GM19328 (cell line): ENCODE measurements at regions not wholly inside any gene's neighbourhood (a gene's known extent, or its start where the extent isn't known, plus 50 kb on each side); places are given as distances from the start of the nearest gene placed in this dataset.

ENCODE experiments used
- ATAC-seq: cut with Tn5 transposase; IDR thresholded peaks from one replicate; pipeline ENCODE4 v1.9.1; 2021; ENCODE audit warnings: mild to moderate bottlenecking, moderate library complexity; ENCODE audit not compliant: unreplicated experiment

- no peak for ATAC-seq
Observed at GRCh38 chr18:47602273-47602897, 328.1 kb downstream of the SMAD2 start.

GRCh38 chr18:47601581-47602272 lies 328.7 kb downstream of the SMAD2 start:
- ATAC-seq: no peak

DNA sequence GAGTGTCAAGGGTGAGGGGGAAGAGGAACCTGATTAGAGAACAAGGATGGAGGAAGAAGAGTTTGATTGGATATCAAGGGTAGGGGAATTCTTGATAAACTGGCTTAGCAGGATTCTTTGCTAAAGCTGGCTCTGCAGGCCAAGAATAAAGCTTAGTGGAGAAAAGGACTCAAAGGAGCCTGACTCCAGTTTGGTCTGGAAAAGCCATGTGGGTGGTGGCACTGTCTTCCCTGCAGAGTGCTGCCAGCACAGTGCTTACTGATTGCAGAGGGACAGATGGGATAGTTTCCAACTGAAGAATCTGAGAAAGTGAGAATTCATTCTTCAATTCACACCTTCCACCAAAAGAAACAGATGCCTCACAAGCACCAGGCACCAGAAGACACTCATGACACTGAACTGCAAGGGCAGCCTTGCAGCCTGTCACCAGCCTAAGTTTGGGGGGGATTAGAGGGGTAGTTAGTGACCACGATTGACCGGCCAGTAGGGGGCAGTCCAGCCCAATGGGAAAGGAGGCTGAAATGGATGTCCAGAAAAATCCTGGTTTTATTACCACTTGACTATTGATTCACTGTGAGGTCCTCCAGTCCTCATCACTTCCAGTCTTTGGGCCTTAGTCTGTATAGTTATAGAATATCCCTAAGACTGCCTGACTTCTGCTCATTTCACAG lies 334.5 kb downstream of the SMAD2 start:
- no peak for ATAC-seq

DNA sequence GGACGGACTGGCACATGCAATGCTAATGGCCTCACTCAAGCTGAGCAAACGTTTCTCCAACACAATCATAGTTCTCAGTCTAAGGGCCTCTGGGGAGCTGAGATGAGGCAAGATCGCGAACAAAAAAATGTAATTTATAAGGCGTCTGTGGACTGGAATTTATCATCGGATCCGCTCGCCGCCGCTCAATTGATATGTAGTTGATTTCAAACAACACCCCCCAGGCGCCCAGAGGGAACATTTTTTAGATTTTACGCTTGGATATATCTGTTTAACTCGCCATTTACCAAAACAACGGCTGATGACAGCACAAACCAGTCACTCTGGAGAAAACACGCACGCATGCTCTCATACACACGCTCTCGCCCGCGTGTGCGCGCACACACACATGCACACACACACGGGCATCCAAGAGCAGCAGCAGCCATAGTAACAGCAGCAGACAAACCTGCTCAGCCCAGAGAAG lies 335.8 kb downstream of the SMAD2 start:
- ATAC-seq: no peak

DNA sequence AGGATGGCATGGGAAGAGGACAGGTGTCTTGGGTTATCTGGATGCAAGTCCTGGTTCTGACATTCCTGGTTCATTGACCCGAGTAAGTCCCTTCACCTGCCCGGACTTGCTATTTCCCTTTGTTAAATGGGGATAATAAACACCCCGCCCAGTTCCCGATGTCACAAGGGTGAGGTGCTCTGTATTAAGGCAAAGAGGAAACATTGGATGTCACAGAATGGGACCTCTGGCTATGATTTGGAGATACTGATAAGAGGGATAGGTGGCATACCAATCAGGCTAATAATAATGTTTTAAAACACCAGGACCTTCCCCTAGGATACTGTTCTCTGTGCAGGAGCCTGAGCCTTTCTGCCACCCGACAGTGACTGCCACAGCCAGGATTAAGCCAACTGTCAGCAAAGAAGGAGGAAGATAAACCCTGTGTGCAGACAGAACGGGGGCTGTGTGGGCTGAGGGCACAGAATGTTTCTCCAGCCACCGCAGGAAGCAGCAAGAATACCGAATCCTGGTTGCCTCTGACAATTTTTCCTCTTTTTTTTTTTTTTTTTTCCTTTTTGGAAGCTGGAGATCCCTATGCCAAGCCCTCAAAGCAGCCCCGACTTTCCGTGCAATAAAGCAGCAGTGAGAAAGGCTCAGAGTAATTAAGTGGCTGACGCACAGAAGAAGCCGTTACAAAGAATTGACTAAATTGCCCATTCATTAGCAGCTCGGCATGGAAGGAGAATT lies 336.6 kb downstream of the SMAD2 start:
- ATAC-seq: no peak

DNA sequence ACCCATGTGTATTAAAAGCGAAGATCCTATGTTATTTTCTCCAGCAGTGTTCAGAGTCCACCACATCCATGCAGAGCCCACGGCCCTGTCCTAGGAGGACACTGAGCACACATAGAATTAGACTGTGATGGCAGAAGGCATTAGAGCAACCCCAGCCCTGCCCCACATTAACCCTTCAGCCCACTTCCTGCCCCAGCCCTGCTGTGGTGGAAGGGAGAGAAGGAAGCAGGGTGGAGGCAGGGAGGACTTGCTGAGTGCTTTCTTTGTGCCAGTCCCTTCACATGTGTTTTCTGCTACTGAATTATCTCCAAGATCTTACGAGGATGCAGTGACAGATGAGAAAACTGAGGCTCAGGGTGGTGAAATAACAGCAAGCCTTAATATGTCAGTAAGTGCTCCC lies 339.0 kb downstream of the SMAD2 start:
- ATAC-seq: no peak

DNA sequence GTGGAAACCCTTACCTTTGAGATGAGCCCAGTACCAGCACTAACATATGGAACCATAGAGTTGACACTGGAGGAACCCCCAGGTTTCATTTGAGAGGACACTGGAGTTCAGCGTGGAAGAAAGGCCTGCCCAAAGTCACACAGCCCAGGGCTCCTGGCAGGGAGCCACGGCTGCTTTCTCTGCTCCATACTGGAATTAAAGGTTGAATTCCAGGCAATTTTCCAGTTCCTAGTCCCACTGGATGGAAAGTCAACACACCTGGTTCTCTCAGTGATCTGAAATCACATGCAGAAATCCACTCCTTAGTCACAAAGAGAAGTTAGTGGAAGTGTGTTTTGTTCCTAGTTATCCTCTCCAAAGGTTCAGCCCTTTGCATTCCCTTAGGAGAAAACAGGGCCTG lies 336.1 kb upstream of the SKOR2 start:
- no peak for ATAC-seq

- no peak for ATAC-seq
Observed at GRCh38 chr18:47586418-47587070, 335.1 kb upstream of the SKOR2 start.

GRCh38 chr18:47585914-47586313 lies 334.5 kb upstream of the SKOR2 start:
- ATAC-seq: no peak

DNA sequence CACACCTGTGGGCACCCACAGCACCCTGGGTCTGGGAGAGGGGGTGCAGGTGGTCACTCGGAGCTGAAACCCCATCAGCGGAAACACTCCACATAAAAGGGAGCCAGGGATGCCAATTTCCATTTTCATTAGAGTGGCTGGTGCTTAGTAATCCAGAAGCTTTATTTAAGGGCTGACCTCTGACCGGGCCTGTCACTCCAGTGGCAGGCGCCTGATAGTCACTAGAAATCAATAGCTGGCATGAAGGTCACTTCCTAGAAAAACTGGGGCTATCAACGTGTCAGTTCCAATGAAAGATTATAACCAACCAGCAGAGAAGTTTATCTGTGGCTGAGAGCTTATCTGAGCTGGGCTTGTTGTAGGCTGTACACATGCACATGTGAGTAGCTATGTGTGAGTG lies 333.7 kb upstream of the SKOR2 start:
- ATAC-seq: no peak

- ATAC-seq: no peak
Observed at GRCh38 chr18:47582093-47582492, 330.6 kb upstream of the SKOR2 start.

DNA sequence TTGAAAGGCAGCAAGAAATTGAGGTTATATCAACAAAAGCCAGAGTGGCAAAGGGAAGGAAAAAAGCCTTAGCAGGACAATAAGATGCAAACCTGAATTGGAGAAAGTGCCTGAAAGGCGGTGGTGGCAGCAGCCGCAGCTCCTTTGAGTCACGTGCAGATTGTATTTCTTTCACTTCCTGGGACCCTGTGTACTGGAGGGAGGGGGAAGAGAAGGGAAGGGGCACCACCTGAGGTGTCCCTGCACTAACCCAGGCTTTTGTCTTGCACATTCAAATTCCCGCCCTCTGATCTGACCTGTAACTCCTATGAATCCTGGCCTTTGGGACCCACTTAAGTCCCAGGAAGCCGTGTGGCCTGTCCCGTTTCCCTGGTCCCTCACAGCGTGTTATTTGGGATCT lies 326.1 kb upstream of the SKOR2 start:
- no peak for ATAC-seq

DNA sequence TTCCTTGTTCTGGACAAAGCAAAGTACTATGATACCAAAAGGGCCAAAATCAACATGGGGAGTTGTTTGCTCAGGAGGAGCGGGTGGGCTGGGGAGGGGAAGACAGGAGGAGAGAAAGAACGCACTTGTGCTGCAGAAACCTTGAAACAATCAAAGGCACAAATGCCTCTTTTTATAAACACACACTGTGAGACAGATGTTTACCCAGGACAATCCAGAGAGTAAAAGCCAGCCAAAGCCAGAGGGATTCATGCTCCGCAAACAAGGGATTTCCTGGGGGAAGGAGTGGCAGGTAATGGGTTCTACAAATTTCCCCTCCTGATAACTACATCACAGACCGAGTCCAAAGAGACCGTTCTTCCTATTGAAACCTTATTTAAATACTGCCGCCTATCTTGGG lies 323.5 kb upstream of the SKOR2 start:
- no peak for ATAC-seq

DNA sequence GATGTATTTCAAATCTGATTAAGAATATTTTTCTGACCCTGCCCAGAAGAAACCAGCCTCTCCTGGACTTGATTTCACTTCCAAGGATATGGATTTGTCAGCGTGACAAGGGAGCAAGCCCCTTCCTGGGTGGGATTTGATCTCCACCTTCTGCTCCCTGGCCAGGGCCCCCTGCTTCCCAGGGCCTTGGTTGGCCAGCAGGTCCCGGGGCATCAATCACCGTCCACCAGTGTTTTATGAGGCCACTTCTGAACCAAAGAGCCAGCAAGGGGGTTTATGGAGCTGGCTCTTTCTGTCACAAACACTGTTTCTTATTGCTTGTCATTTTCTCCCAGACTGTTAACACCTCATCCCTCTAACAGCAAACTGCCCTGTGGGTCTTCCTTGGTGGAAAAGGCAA lies 320.5 kb upstream of the SKOR2 start:
- no peak for ATAC-seq

GRCh38 chr18:47566809-47567208 lies 315.3 kb upstream of the SKOR2 start:
- ATAC-seq: no peak

- ATAC-seq: no peak
Observed at GRCh38 chr18:47560723-47561715, 309.6 kb upstream of the SKOR2 start.

DNA sequence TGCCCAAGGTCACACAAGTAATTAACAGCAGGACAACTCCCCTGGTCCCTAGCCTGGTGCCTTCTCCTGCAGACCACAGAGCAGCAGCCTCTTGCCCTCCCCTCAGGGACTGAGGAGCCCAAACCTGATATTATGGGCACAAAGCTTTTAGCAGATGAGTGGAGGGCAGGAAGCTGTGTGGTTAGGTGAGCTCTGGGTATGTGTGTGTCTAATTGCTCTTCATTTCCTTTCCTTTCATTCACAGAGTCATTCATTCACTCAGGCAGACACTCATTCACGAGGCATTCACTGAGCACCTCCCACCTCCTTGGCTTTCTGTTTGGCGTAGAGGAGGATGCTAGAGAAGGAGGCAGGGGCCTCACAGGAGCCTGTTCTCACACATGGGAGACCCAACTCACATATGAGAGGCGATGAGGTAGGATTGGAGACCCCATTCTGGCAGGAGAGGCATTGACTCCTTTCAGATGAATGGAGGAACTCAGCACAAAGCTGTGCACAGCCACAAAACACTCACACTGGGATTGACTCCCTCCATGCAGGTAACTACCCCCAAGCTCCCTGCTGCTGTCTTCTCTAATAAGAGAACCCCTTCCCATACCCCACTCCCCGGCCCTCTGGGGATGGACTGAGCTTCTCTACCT lies 306.8 kb upstream of the SKOR2 start:
- no peak for ATAC-seq

DNA sequence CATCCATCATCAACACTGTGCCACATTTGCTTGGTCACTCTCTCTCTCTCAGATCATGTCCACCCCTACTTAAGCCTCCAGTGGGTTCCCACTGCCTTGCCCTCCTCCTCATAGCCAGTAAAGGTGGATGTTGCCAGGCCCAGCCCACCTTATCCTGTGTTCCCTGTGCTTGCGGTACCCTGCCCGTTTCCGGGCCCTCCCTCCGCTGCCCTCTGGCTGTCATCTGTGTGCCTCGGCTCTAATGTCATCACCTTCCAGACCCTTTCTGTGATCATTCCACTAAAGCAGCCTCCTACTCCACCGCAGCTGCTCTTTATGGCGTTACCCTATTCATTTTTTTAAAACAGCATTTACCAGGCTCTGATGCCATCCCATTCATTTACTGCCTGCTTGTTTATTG lies 305.7 kb upstream of the SKOR2 start:
- ATAC-seq: no peak

DNA sequence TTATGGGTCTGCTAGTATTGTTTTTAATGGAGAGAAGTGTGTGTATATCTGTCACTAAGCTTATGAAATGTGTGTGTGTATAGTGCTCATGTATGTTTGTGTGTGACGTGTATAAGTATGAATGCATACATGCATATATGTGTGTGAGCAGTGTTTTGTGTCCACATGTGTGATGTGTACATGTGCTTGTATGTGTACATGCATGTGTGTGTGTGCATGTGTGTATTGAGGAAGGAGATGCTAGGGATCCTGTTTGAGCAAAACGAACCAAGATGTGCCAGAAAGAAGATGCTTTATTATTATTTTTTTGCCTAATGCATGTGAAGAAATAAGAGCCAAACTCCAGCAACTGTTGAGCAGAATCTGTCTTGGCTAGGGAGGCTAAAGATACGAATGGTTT lies 301.3 kb upstream of the SKOR2 start:
- ATAC-seq: no peak
